Testis (tissue), 2 donors: ENCODE measurements at regions not wholly inside any gene's neighbourhood (a gene's known extent, or its start where the extent isn't known, plus 50 kb on each side); places are given as distances from the start of the nearest gene placed in this dataset.
A peak's percentile ranks its signal among the peaks of the same experiment; 100 is the strongest.

Experiments
- DNase-seq: peaks from one replicate; pipeline ENCODE4 v3.0.0-alpha.2; 2019
- H3K27ac ChIP-seq, 2 donors: fragments of 200-600 bp; sonication (generic); one replicate each; pipeline ENCODE4 v1.5.1; 2019
- H3K27me3 ChIP-seq: fragments of 200-600 bp; sonication (generic); one replicate; pipeline ENCODE4 v1.5.1; 2019
- H3K36me3 ChIP-seq: fragments of 200-600 bp; sonication (generic); one replicate; pipeline ENCODE4 v1.5.1; 2017; ENCODE audit warnings: low read depth; ENCODE audit errors: missing control alignments
- H3K4me1 ChIP-seq: fragments of 200-600 bp; sonication (generic); one replicate; pipeline ENCODE4 v1.5.1; 2019
- H3K4me3 ChIP-seq, 2 donors: fragments of 200-600 bp; sonication (generic); one replicate each; pipeline ENCODE4 v1.5.1; 2017 to 2019
- H3K9me3 ChIP-seq: fragments of 200-600 bp; sonication (generic); one replicate; pipeline ENCODE4 v1.5.1; 2017
- POLR2A ChIP-seq: fragments of 450-650 bp; IDR thresholded peaks from one replicate; pipeline ENCODE4 v1.6.1; 2017; ENCODE audit warnings: antibody characterized with exemption, mild to moderate bottlenecking, moderate library complexity
- WGBS, 2 donors: methylation state at CpG; one replicate each; pipeline ENCODE4 v1.1.5; 2018; 5-methylcytosine and 5-hydroxymethylcytosine counted together
- intact Hi-C: fragments of 100-400 bp; cut with DNase I; formaldehyde crosslinking; loops from one replicate; pipeline ENCODE4 v1.15.1; 2023; ENCODE audit warnings: low total_unique reads
- TF ChIP-seq, protein P1 (sequence below), 3 experiments: fragments of 450-650 bp in 2 of 3; fragments of 200-600 bp in 1 of 3; sonication (generic) in 1 of 3; IDR thresholded peaks; one replicate each; pipeline ENCODE4 v1.5.1; 2016 to 2019; ENCODE audit warnings: antibody characterized with exemption in 3 of 3, mild to moderate bottlenecking in 2 of 3, moderate library complexity in 1 of 3

DNA sequence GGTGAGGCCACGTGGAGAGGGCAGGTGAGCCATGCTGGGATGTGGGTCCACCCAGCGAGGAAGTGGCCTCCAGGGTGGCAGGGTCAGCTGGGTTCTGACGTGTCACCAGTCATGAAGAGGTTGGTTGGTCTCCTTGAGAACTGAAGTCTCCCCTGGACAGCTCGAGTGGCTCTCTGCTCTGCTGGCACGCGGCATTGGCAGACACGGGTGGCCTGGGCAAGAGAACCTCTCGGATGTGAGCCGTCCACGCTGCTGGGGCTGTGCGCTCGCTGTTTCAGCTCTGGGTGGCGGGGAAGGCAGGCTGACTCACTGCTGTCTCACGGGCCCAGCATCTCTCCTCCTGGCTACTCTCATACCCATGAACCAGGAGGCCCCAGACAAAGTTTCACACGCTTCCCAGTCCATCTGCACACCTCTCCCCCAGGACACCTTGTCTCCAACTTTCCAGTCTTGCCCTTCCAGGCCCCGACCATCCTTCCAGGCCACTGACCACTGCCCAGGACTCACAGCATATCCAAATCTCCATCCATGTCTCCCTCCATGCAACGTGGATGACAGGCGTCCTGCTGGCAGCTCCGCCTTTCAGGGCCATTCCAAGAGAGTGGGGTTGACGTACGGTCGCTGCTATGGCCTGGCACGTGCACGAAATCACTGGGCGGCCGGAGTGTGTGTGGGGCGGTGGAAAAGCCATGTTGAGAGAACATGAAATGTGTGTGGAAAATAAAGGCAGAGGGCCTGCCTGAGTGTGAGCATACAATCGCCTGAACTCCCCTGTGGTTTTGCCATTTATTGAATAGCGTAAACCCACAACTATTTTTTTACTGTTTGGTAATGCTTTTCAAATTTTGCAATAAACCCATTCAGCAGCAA is 145.0 kb upstream of the COL5A1 start:
- H3K27me3 ChIP-seq = no peaks in the 10 kb centered on the region
- H3K4me3 ChIP-seq = no peak overlapping the region
- TF ChIP-seq POLR2A = no peak
- TF ChIP-seq, protein P1, sequence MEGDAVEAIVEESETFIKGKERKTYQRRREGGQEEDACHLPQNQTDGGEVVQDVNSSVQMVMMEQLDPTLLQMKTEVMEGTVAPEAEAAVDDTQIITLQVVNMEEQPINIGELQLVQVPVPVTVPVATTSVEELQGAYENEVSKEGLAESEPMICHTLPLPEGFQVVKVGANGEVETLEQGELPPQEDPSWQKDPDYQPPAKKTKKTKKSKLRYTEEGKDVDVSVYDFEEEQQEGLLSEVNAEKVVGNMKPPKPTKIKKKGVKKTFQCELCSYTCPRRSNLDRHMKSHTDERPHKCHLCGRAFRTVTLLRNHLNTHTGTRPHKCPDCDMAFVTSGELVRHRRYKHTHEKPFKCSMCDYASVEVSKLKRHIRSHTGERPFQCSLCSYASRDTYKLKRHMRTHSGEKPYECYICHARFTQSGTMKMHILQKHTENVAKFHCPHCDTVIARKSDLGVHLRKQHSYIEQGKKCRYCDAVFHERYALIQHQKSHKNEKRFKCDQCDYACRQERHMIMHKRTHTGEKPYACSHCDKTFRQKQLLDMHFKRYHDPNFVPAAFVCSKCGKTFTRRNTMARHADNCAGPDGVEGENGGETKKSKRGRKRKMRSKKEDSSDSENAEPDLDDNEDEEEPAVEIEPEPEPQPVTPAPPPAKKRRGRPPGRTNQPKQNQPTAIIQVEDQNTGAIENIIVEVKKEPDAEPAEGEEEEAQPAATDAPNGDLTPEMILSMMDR (IDR thresholded peaks at IDR 0.05) = no peak
- H3K36me3 ChIP-seq = no peaks in the 10 kb centered on the region
- DNase-seq = no peak
- 90 to 95% methylated on average over 20 to 29 of the region's 29 CpGs for WGBS, 2 donors
- intact Hi-C loops = no loop called here
- no peaks in the 10 kb centered on the region for H3K4me1 ChIP-seq
- no peaks in the 10 kb centered on the region for H3K9me3 ChIP-seq
- H3K27ac ChIP-seq = no peak overlapping the region

DNA sequence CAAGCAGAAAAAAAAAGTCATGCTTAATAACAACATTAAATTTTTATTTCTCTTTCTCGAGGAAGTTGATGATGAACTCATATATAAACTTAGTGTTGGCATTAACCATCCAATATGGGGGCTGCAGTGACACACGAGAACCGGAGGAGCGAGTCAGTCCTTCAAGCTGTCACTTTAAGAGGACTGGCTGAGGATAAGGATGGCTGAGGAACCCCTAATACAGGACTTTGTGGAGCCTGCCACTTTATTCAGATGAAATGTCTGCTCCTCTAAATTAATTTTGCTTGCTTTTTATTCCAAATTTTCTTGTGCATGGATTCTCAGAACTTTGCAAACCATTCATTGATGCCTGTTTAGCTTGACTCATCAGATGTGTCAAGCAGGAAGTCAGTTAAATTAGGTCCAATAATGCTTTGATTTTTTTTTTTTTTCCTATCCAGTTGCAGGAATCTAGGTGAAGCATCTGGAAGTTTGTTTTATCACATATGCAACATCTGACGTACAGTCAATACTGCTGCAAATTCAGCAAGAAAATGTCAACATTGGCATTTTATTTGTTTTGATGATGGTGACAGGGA is 144.2 kb upstream of the COL5A1 start:
- TF ChIP-seq POLR2A = no peak
- TF ChIP-seq, protein P1 (IDR thresholded peaks at IDR 0.05) = no peak
- intact Hi-C loops = no loop called here
- WGBS, 2 donors = 82 to 86% methylated on average over 5 of the region's 5 CpGs
- Histone ChIP-seq H3K27ac (no peak overlapping the region), H3K4me3 (no peak overlapping the region), H3K36me3 (no peaks in the 10 kb centered on the region), H3K4me1 (no peaks in the 10 kb centered on the region), H3K9me3 (no peaks in the 10 kb centered on the region), H3K27me3 (no peaks in the 10 kb centered on the region)
- no peak for DNase-seq

DNA sequence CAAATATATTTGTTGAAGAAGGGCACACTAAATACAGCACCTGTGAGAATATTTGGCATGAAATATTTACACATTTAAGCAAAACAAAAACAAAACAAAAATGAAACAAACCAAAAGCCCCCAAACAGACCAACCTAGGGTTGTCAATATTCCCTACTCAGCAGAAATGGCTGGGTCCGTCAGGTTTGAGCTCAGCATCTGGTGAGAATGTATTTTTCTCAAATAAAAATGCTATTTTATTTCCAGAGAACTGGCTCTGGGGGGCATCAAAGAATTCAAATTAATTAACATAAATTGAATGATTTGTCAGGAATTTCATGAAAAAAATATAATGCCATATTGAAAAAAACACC is 142.8 kb upstream of the COL5A1 start:
- no peak for DNase-seq

DNA sequence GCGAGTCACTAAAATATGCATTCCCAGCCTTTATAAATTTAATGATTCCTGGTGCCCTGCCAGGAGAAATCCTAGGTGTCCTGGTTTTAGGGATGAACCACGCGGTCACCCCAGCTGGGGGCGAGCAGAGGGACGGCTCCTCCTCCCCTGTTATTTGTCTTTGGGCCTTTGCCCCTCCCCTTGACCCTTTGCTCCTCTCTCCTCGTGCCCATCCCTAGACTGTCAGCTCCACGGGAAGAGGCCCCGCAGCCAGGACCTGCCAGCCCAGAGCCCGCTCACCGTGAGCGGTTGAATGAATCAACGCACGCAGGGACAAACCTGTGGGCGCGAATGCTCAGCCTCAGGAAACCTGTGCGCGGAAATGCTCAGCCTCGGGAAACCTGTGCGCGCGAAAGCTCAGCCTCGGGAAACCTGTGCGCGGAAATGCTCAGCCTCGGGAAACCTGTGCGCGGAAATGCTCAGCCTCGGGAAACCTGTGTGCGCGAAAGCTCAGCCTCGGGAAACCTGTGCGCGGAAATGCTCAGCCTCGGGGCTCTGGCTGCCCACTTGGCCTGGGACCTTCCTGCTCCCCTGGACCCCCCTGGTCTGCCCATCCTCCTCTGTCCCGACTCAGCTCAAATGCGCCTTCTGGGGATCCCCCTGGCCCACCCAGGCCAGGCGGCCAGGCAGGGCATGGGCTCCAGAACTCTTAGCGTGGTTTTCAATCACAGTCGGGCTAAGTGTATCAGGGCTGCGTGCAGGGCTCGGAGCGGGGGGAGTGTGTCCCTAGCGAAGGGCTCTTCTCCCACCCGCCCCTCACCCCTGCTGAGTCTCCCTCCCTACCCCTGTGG is 140.5 kb upstream of the COL5A1 start:
- intact Hi-C loops = no loop called here
- Histone ChIP-seq H3K27me3 (no peaks in the 10 kb centered on the region), H3K4me1 (no peaks in the 10 kb centered on the region), H3K4me3 (peak overlapping the region in 1 of 2 donors; percentile 18), H3K36me3 (no peaks in the 10 kb centered on the region), H3K27ac (no peak overlapping the region), H3K9me3 (no peaks in the 10 kb centered on the region)
- TF ChIP-seq, protein P1 (IDR thresholded peaks at IDR 0.05) = no peak
- TF ChIP-seq POLR2A = no peak
- WGBS, 2 donors = 17 to 26% methylated on average over 23 to 44 of the region's 44 CpGs
- peak; percentile 20 for DNase-seq

More for the DNA sequence above, 142.8 kb upstream of the COL5A1 start:
- Histone ChIP-seq H3K4me1 (no peaks in the 10 kb centered on the region), H3K27me3 (no peaks in the 10 kb centered on the region), H3K4me3 (no peak overlapping the region), H3K36me3 (no peaks in the 10 kb centered on the region), H3K9me3 (no peaks in the 10 kb centered on the region), H3K27ac (no peak overlapping the region)
- no peak for TF ChIP-seq POLR2A
- TF ChIP-seq, protein P1 (IDR thresholded peaks at IDR 0.05) = no peak
- intact Hi-C loops = no loop called here
- 92 to 95% methylated on average over 1 of the region's 1 CpG for WGBS, 2 donors
